GM18511 (cell line): ENCODE measurements at regions not wholly inside any gene's neighbourhood (a gene's known extent, or its start where the extent isn't known, plus 50 kb on each side); places are given as distances from the start of the nearest gene placed in this dataset.
"Not testable (repeated sequence)": the region's sequence is repeated elsewhere in the genome, so short reads cannot be mapped to it uniquely, and the experiment has no call there.

Experiments
- ATAC-seq: cut with Tn5 transposase; IDR thresholded peaks from one replicate; pipeline ENCODE4 v1.9.1; 2021; ENCODE audit warnings: mild to moderate bottlenecking, moderate library complexity; ENCODE audit not compliant: unreplicated experiment

DNA sequence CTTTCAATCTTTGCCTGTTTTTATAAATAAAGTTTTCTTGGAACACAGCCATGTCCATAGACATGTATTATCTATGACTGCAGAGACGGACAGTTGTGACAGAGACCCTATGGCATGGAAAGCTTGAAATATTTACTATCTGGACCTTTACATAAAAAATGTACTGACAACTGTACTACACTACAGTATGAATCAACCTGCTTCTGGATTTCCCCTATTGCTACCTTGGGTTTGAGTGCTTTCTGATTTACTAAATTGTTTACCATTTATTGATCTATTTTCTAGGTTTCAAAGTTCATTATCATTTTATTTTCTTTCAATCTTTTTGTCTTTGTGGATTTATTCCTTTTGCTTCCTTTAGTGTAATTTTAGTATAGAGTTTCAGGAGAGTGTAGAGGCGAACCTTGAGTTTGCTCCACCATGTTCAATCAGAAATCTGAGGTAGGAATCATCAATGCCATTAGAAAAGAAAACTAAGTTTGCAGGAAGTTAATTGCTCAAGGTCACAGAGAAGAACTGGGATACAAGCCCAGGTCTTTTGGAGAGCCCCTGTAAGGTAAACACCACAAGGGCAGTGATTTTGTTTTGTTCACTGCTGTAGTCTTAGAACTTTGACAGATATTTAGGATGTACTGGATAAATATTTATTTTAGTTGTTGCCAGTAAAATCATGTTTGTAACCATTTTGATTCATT lies 352.8 kb upstream of the SYNCRIP start:
- ATAC-seq = no peak

DNA sequence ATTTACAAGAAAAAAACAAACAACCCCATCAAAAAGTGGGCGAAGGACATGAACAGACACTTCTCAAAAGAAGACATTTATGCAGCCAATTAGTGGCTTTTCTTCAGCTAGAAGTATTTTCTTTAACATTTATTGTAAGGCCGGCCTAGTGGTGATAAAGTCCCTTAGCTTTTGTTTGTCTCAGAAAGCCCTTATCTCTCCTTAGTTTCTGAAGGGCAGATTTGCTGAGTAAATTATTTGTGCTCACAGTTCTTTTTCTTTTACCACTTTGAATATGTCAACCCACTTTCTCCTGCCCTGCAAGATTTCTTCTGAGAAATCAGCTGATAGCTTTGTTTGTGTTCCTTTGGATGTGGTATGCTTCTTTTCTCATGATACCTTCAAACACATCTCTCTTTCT lies 344.0 kb upstream of the SYNCRIP start:
- ATAC-seq = no peak

DNA sequence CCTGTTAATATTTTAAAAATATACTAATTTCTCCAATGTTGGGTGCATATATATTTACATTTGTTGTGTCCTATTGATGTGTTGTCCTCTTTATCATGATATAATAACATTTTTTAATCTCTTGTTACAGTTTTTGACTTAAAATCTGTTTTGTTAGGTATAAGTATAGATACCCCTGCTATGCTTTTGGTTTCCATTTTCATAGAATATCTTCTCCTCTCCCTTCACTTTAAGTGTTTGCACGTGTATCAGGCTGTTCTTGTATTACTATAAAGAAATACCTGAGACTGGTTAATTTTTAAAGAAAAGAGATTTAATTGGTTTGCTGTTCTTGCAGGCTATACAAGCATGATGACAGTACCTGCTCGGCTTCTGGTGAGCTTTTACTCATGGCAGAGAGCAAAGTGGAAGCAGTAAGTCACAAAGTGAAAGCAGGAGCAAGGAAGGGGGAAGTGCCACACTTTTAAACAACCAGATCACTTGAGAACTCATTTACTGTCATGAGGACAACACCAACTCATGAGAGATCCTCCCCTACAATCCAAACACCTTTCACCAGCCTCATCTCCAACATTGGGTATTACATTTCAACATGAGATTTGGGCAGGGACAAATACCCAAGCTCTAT lies 340.5 kb upstream of the SYNCRIP start:
- ATAC-seq = peak; percentile 82

DNA sequence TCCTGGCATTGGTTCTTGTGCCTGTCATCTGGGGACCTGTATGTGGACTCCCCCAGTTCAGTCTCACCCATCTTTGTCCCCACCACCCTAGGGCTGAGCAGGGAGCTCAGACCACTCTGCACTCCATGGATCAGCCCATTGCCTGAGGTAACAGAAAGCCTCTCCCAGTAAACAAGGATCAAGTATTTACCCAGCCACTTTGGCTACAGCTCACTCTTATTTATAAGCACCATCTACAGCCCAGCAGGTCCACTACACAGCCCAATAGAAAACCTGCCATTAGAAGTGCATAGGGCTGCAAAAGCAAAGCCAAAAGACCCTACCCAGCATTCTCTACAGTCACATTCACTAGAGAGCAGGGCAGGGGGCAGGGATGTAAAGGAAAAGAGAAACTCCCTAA lies 335.0 kb upstream of the SYNCRIP start:
- no peak for ATAC-seq

DNA sequence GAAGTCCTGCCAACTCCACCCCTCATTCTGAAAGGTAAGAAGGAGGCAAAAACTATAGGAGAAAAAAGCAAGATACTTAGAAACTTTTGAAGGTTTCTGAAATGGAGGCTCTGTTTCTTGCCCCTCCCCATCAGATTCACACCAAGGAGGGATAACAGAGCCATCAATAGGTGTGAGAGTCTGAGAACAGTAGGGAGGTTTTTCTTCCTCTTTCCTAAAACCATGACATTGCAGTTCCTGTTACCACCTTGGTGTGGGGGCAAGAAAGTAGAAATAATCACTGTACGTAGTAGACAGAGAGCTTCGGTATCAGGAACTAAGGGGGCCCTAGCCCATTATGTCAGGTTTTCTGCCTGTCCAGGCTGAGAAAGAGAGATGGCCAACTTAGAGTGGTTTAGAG lies 333.3 kb upstream of the SYNCRIP start:
- ATAC-seq = peak; percentile 82

DNA sequence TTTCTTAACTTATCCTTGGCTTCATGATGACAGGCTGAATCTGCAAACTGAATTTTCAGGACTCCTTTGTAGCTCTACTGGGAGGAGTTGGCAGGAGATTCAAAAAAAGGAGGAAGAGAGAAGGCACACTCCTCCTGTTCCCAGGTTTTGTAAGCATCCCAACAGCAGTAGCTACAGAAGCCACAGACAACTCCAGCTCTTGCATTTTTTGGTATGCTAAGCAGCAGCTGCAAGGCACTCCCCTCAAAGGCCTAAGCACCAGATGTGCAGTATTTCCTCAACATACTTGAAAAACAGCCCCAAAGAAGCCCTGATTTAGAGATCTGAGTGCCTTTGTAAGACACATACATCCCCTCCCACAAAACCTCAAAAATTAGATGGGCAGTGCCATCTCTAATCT lies 328.6 kb upstream of the SYNCRIP start:
- ATAC-seq = no peak

DNA sequence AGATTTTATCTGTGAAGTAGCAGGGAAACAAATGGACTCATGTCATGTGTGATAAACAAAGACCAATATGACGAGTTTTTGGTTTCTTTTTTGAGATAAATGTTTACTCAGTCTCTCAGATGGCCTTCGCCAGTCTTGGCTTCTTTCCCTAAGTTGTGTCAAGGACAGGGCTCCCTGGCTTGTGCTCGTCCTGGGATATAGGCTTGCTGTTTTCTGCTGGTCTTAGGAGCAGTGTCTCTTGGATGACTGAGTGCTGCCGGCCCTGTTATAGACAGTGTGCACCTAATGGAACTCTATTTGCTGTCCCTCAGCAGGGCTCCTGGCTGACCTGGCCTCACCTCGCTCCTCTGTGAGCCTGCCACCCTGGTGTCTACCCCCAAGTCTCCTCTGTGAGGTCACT lies 324.1 kb upstream of the SYNCRIP start:
- ATAC-seq = no peak

DNA sequence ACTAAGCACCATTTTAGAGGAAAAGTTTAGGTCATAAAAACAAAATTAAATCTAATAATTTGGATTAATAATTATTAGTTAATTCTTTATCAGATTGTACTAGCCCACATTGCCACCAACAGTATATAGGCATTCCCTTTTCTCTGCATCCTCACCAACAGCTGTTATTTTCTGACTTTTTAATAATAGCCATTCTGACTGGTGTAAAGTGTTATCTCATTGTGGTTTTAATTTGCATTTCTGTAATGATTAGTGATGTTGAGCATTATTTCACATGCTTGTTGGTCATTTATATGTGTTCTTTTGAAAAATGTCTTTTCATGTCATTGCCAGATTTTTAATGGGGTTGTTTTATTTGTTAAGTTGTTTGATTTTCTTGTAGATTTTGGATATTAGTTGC lies 319.1 kb upstream of the SYNCRIP start:
- peak; percentile 50 for ATAC-seq

DNA sequence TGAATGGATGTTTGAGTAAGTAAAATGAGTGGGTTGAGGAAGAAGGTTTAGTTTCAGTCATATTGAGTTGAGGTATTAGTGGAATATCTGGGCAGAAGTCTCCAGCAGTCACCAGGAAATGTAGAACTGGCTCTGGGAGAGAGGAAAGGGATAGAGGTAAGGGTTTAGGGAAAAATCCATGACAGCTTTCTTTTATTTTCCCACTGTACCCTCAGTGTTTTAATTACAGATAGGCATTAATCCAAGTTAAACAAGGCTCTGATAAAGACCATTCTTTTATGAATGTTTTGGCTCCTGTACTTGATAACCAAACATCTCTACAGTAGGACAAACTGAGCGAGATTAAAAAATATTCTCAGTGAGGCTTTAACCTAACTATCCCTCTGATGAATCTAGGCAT lies 318.4 kb upstream of the SYNCRIP start:
- peak; percentile 16 for ATAC-seq

DNA sequence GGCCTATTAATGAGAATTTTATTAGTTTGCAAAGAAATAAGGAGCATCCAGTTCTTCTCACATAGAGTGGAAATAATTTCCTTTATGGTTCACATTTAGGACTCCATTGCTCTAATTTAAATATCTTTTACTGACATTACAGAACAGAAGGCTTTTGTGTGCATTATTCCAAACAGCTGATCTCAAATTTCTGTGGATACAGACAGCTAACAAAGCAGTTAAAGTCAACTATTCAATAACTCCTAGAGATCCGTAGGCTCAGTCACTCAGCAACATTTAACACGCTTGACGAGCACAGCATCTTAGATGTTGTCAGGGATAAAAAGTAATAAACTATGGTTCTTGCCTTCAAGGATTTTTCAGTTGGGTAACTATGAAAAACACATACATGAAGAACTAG lies 305.8 kb upstream of the SYNCRIP start:
- ATAC-seq = no peak

DNA sequence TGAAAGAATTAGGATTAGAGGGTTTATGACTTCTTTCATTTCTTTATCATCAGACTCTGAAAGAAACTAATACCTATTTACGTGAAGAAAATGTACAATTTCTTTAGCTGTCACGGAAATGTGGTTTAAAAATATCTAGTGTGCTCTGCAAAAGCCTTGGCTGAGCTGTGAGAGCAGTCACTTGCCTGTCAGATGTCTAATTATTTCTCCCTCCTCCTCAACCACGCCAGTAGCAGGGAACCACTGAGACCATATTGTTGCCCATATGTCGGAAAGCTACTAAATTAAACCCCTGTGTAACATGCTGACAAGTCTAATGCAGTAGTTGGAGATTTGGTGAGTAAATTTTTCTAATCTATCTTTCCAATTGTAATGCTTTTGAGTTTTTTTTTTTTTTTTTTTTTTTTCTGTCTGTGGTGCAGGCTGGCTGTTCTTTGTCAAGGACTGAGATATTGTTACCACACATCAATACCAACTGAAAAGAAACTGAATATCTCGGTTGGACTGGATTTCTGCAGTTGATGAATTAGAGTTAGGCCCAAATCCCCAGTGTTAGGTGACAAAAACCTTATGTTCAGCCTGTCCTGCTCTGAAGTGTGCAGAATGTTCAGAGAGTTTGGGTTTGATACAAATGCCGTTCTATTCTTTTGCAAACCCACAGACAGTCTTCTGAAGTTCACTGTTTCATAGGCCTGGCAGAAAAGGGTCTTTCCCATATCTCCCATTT lies 302.9 kb upstream of the SYNCRIP start:
- no peak for ATAC-seq

DNA sequence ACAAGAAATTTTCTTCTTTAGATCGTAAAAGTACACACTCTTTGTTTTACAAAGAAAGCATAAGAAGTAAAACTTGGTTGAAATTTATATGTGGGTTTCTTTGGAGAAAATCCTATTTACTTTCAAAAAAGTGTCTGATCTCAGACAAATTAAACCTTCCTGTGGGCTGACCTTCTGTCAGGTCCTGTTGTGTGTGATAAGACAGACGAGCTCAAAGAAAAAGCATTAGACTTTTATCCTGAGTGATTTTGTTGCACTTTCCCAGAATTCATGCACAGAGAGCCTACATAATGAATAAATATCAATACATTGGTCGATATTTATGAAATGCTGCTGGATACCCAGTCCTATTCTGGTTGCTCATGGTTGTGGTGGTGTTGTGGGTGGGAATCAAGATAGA lies 302.1 kb upstream of the SYNCRIP start:
- no peak for ATAC-seq

DNA sequence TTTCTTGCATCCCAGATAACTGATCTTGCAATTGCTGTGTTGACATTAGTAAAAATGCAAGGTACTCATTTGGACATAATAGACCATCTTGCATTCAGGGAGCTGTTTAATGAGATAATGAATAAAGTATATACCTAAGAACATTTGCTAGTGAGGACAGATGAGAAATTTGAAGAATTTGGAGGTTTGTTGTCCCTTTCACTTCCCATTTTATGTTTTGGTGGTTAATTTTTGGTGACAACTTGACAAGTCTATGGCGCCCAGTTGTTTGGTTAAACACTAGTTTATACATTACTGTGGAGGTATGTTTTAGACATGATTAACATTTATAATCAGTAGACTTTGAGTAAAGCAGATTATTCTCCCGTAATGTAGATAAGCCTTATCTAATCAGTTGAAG lies 300.2 kb upstream of the SYNCRIP start:
- peak; percentile 59 for ATAC-seq

DNA sequence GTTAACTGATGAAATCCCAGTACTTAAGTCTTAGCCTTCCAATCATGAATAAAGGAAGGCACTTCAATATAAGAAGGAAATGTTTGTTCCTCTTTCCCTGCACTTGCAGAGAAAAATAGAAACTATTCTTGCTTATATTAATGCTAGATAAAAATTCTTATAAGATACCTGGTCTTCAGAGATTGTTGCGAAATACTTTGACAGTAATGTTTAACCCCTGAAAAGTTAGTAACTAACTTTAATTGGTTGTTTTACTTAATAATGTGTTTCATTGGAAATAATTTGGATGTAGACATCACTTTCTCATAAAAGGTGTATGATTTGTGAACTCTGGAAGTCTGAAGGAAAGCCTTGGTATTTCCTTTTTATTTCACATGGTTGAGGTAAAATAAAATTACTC lies 294.2 kb upstream of the SYNCRIP start:
- ATAC-seq = no peak

DNA sequence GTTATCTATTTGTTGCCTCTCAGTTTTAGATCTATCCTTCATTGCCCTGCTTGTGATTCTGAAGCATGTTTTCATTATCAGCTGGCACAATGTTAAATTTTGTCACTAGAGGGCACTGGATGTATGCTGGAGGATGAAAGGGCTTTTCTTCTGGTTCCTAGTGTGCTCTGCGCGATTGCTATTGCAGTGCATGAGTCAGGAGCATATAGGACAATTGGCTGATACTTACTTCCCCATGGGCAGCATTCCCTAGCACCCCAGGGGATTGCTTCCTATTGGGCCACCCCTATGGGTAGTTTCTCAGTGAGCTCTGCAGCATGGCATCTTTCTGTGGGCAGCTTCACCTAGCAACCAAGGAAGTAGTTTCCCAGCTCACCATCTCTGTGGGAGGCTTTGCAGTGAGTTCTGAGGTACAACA lies 280.3 kb upstream of the SYNCRIP start:
- peak; percentile 95 for ATAC-seq

DNA sequence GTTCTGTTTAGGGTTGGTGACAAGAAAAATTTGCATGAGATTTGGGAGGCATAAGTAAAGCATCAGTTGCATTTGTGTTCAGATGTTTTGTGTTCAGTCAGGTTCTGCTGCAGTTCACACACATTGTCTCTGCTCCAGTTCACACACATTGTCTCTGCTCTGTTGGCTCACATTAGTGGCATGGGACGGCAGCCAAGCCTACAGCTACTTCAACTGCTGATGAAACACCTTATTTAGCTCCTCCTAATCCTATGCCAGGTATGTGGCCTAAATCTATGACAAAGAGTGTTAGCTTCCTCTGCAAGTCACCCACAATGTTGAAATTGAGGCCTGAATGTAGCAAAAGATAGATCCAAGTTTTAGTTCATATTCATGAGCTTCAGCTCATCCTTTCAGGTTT lies 278.1 kb upstream of the SYNCRIP start:
- ATAC-seq = no peak

DNA sequence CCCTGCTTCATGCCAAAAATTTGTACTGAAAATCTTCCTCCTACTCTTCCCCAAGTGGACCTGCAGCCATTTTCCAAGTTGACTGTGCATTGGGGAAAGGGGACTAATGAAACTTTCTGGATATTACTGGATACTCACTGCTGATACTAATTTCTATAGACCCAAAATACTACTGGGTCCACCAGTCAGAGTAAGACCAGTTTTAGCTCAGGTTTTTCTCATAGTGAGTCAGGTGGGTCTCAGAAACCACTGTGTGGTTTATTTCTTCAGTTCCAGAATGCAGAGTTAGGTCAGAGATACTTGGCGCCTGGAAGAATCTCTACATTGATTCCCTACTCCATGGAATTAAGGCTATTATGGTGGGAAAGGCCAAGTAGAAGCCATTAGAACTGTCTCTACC lies 274.8 kb upstream of the SYNCRIP start:
- no peak for ATAC-seq

DNA sequence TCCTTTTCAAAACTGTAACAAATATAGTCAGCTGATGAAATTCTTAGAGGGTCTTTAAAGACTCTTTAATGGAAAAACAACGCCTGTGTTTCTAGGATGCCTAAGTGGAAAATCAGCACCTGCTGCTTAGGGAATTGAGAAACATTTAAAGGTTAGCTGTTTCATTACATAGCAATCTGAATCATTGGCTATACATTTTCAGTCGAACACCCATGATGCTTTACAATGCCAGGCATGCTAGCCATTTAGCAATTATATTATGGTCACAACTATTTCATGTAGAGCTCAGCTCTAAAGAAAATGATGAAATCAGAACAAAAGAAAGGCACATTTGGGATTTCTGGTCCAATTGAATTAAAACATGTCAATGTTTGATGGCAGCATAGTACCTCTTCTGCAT lies 270.3 kb upstream of the SYNCRIP start:
- ATAC-seq = no peak

DNA sequence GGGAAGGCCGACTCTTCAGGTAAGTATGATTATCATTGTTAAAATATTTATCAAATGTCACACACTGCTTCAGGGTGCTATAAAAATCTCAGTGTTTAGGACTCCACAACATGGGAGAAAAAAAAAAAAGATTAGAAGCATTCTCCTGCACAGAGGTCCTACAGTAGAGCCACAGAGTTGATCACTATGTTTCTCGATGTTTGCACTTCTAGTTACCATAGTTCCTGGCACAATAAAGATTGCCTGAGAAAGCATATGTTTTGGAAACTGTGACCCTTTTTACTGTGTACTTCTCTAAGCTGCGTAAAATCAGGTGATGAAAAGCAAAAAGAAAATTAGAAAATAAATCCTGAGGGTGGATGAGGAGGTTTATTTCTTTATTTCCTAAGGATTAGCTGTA lies 269.9 kb upstream of the SYNCRIP start:
- no peak for ATAC-seq

DNA sequence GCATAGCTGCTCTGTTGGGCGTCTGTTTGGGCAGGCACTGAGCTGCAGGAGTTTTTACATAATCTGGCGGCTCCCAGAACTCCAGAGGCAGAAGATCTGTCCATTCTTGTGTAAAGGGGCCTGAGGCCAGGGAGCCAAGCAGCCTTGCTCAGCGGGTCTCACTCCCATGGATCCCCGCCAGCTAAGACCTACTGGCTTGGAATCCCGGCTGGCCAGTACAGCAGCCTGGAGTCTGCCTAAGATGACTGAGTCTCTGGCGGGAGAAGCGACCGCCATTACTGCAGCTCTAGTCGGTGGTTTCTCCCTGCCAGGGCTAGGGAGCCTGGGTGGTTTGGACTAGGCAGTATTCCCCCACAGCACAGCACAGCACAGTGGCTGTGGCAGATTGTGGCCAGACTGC lies 268.4 kb upstream of the SYNCRIP start:
- ATAC-seq = no peak

DNA sequence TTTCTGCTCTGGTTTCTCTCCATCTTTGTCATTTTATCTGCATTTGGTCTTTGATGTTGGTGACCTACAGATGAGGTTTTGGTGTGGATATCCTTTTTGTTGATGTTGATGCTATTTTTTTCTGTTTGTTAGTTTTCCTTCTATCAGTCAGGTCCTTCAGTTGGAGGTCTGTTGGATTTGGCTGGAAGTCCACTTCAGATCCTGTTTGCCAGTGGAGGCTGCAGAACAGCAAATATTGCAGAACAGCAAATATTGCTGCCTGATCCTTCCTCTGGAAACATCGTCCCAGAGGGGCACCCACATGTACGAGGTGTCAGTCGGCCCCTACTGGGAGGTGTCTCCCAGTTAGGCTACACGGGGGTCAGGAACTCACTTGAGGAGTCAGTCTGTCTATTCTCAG lies 265.4 kb upstream of the SYNCRIP start:
- not testable (repeated sequence) for ATAC-seq

DNA sequence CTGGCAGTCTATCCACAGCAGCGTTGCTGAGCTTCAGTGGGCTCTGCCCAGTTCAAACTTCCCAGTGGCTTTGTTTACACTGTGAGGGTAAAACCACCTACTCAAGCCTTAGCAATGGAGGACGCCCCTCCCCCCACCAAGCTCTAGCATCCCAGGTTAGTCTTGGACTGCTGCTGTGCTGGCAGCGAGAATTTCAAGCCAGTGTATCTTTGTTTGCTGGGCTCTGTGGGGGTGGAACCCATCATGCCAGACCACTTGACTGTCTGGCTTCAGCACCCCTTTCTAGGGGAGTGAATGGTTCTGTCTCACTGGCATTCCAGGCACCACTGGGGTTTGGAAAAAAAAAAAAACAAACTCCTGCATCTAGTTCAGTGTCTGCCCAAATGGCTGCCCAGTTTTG lies 249.7 kb upstream of the SYNCRIP start:
- ATAC-seq = no peak
